ENCODE measurements at regions not wholly inside any gene's neighbourhood (a gene's known extent, or its start where the extent isn't known, plus 50 kb on each side); places are given as distances from the start of the nearest gene placed in this dataset.
A peak's percentile ranks its signal among the peaks of the same experiment; 100 is the strongest.
"Not testable (repeated sequence)": the region's sequence is repeated elsewhere in the genome, so short reads cannot be mapped to it uniquely, and the experiment has no call there.

GRCh38 chr16:26623442-26623841 is 443.3 kb upstream of the C16orf82 start:
- no peak for DNase-seq
- Histone ChIP-seq H3K4me3 (ENCODE audit: control insufficient read depth in 1 of 2, extremely low read depth in 1 of 2, low read length in 1 of 2) (no peak overlapping the region), H3K27me3 (replicated peaks in 1 of 2; ENCODE audit: control insufficient read depth in 2 of 2, extremely low read depth in 1 of 2, insufficient read depth in 2 of 2, low read length in 1 of 2) (peaks cover 0 to 5% of the 10 kb centered on the region in 2 experiments), H3K4me1 (ENCODE audit: control insufficient read depth in 1 of 2, extremely low read depth in 1 of 2, insufficient read depth in 2 of 2, low read length in 2 of 2) (no peaks in the 10 kb centered on the region), H3K27ac (ENCODE audit: low read length) (no peak overlapping the region), H3K36me3 (ENCODE audit: control insufficient read depth in 2 of 2, extremely low read depth in 1 of 2, insufficient read depth in 1 of 2, low read length in 1 of 2) (no peaks in the 10 kb centered on the region), H3K9me3 (no peaks in the 10 kb centered on the region)
- Mint-ChIP-seq H3K36me3 (no peaks in the 10 kb centered on the region), H3K27me3 (peaks cover 8 to 13% of the 10 kb centered on the region in 2 donors), H3K4me3 (no peak overlapping the region), H3K9me3 (peaks cover 10 to 21% (median 18%) of the 10 kb centered on the region in 3 donors), H3K4me1 (no peaks in the 10 kb centered on the region), H3K27ac (no peak overlapping the region)
- ATAC-seq (replicated peaks in 1 of 4): no peak
- no CpG with 5 or more reads among the region's 2 CpGs for WGBS (ENCODE audit: insufficient coverage)
- CTCF ChIA-PET: no interaction called here
- POLR2A ChIA-PET: no interaction called here

- peaks cover 25 to 42% (median 28%) of the 10 kb centered on the region in 3 donors for H3K9me3 Mint-ChIP-seq
- H3K4me3 ChIP-seq (ENCODE audit: control insufficient read depth in 1 of 2, extremely low read depth in 1 of 2, low read length in 1 of 2): no peak overlapping the region
- CTCF ChIA-PET: no interaction called here
- H3K4me1 ChIP-seq (ENCODE audit: control insufficient read depth in 1 of 2, extremely low read depth in 1 of 2, insufficient read depth in 2 of 2, low read length in 2 of 2): no peaks in the 10 kb centered on the region
- H3K36me3 Mint-ChIP-seq: no peaks in the 10 kb centered on the region
- H3K4me1 Mint-ChIP-seq: no peaks in the 10 kb centered on the region
- H3K27ac ChIP-seq (ENCODE audit: low read length): no peak overlapping the region
- no peak overlapping the region for H3K27ac Mint-ChIP-seq
- ATAC-seq (replicated peaks in 1 of 4): no peak
- peaks cover 8 to 15% of the 10 kb centered on the region in 2 donors for H3K27me3 Mint-ChIP-seq
- DNase-seq: no peak
- WGBS (ENCODE audit: insufficient coverage): no CpG with 5 or more reads among the region's 1 CpG
- no peaks in the 10 kb centered on the region for H3K36me3 ChIP-seq (ENCODE audit: control insufficient read depth in 2 of 2, extremely low read depth in 1 of 2, insufficient read depth in 1 of 2, low read length in 1 of 2)
- peaks cover 0 to 5% of the 10 kb centered on the region in 2 experiments for H3K27me3 ChIP-seq (replicated peaks in 1 of 2; ENCODE audit: control insufficient read depth in 2 of 2, extremely low read depth in 1 of 2, insufficient read depth in 2 of 2, low read length in 1 of 2)
- H3K9me3 ChIP-seq: no peaks in the 10 kb centered on the region
- POLR2A ChIA-PET: no interaction called here
- H3K4me3 Mint-ChIP-seq: no peak overlapping the region
These were observed 438.8 kb upstream of the C16orf82 start for GRCh38 chr16:26627958-26628357.

GRCh38 chr16:26631365-26631764 is 435.4 kb upstream of the C16orf82 start:
- H3K27me3 ChIP-seq (replicated peaks in 1 of 2; ENCODE audit: control insufficient read depth in 2 of 2, extremely low read depth in 1 of 2, insufficient read depth in 2 of 2, low read length in 1 of 2); H3K27ac ChIP-seq (ENCODE audit: low read length); H3K4me1 Mint-ChIP-seq; H3K36me3 ChIP-seq (ENCODE audit: control insufficient read depth in 2 of 2, extremely low read depth in 1 of 2, insufficient read depth in 1 of 2, low read length in 1 of 2); POLR2A ChIA-PET; H3K4me3 Mint-ChIP-seq; DNase-seq; ATAC-seq (replicated peaks in 1 of 4); H3K4me3 ChIP-seq (ENCODE audit: control insufficient read depth in 1 of 2, extremely low read depth in 1 of 2, low read length in 1 of 2); H3K4me1 ChIP-seq (ENCODE audit: control insufficient read depth in 1 of 2, extremely low read depth in 1 of 2, insufficient read depth in 2 of 2, low read length in 2 of 2); H3K36me3 Mint-ChIP-seq; H3K9me3 ChIP-seq; H3K27me3 Mint-ChIP-seq; H3K27ac Mint-ChIP-seq; CTCF ChIA-PET: not testable (repeated sequence)
- H3K9me3 Mint-ChIP-seq: peaks cover 24 to 46% (median 27%) of the 10 kb centered on the region in 3 donors

GRCh38 chr16:26642047-26642664 is 424.6 kb upstream of the C16orf82 start:
- peaks cover 0 to 6% of the 10 kb centered on the region in 2 experiments for H3K27me3 ChIP-seq (replicated peaks in 1 of 2; ENCODE audit: control insufficient read depth in 2 of 2, extremely low read depth in 1 of 2, insufficient read depth in 2 of 2, low read length in 1 of 2)
- H3K36me3 ChIP-seq (ENCODE audit: control insufficient read depth in 2 of 2, extremely low read depth in 1 of 2, insufficient read depth in 1 of 2, low read length in 1 of 2): no peaks in the 10 kb centered on the region
- H3K4me1 ChIP-seq (ENCODE audit: control insufficient read depth in 1 of 2, extremely low read depth in 1 of 2, insufficient read depth in 2 of 2, low read length in 2 of 2): no peaks in the 10 kb centered on the region
- DNase-seq: no peak
- Mint-ChIP-seq H3K9me3 (no peaks in the 10 kb centered on the region), H3K27me3 (peaks cover 0 to 5% of the 10 kb centered on the region in 2 donors), H3K4me3 (no peak overlapping the region), H3K36me3 (no peaks in the 10 kb centered on the region), H3K27ac (no peak overlapping the region), H3K4me1 (peaks cover 0 to 7% (median 5%) of the 10 kb centered on the region in 3 donors)
- H3K9me3 ChIP-seq: no peaks in the 10 kb centered on the region
- POLR2A ChIA-PET: no interaction called here
- 83% methylated on average over 1 of the region's 5 CpGs for WGBS (ENCODE audit: insufficient coverage)
- CTCF ChIA-PET: no interaction called here
- H3K27ac ChIP-seq (ENCODE audit: low read length): no peak overlapping the region
- no peak for ATAC-seq (replicated peaks in 1 of 4)
- H3K4me3 ChIP-seq (ENCODE audit: control insufficient read depth in 1 of 2, extremely low read depth in 1 of 2, low read length in 1 of 2): no peak overlapping the region

GRCh38 chr16:26643519-26643918 is 423.2 kb upstream of the C16orf82 start:
- Histone ChIP-seq H3K27ac (ENCODE audit: low read length) (no peak overlapping the region), H3K4me3 (ENCODE audit: control insufficient read depth in 1 of 2, extremely low read depth in 1 of 2, low read length in 1 of 2) (no peak overlapping the region), H3K4me1 (ENCODE audit: control insufficient read depth in 1 of 2, extremely low read depth in 1 of 2, insufficient read depth in 2 of 2, low read length in 2 of 2) (no peaks in the 10 kb centered on the region), H3K36me3 (ENCODE audit: control insufficient read depth in 2 of 2, extremely low read depth in 1 of 2, insufficient read depth in 1 of 2, low read length in 1 of 2) (no peaks in the 10 kb centered on the region), H3K9me3 (no peaks in the 10 kb centered on the region), H3K27me3 (replicated peaks in 1 of 2; ENCODE audit: control insufficient read depth in 2 of 2, extremely low read depth in 1 of 2, insufficient read depth in 2 of 2, low read length in 1 of 2) (peaks cover 0 to 6% of the 10 kb centered on the region in 2 experiments)
- Mint-ChIP-seq H3K4me3 (no peak overlapping the region), H3K4me1 (peaks cover 0 to 7% (median 5%) of the 10 kb centered on the region in 3 donors), H3K27me3 (peaks cover 5 to 8% of the 10 kb centered on the region in 2 donors), H3K27ac (no peak overlapping the region), H3K36me3 (no peaks in the 10 kb centered on the region), H3K9me3 (no peaks in the 10 kb centered on the region)
- 44% methylated on average over 1 of the region's 3 CpGs for WGBS (ENCODE audit: insufficient coverage)
- DNase-seq: no peak
- CTCF ChIA-PET: no interaction called here
- ATAC-seq (replicated peaks in 1 of 4): no peak
- POLR2A ChIA-PET: no interaction called here

- H3K9me3 ChIP-seq: no peaks in the 10 kb centered on the region
- H3K27ac ChIP-seq (ENCODE audit: low read length): no peak overlapping the region
- POLR2A ChIA-PET: no interaction called here
- H3K36me3 Mint-ChIP-seq: no peaks in the 10 kb centered on the region
- ATAC-seq (replicated peaks in 1 of 4) (no peak), DNase-seq (peak in 4 of 35 experiments; percentile 1 to 8 (median 2))
- H3K27ac Mint-ChIP-seq: no peak overlapping the region
- CTCF ChIA-PET: interaction anchor here in 1 of 2 donors (0.6 to 1.1 kb wide), 2 partner anchors 15 to 1368 kb away, joined by 3 read pairs; no protein-coding TSS in a partner anchor
- peaks cover 0 to 7% (median 5%) of the 10 kb centered on the region in 3 donors for H3K4me1 Mint-ChIP-seq
- H3K27me3 ChIP-seq (replicated peaks in 1 of 2; ENCODE audit: control insufficient read depth in 2 of 2, extremely low read depth in 1 of 2, insufficient read depth in 2 of 2, low read length in 1 of 2): peaks cover 0 to 6% of the 10 kb centered on the region in 2 experiments
- no peak overlapping the region for H3K4me3 ChIP-seq (ENCODE audit: control insufficient read depth in 1 of 2, extremely low read depth in 1 of 2, low read length in 1 of 2)
- peaks cover 6 to 8% of the 10 kb centered on the region in 2 donors for H3K27me3 Mint-ChIP-seq
- no peaks in the 10 kb centered on the region for H3K36me3 ChIP-seq (ENCODE audit: control insufficient read depth in 2 of 2, extremely low read depth in 1 of 2, insufficient read depth in 1 of 2, low read length in 1 of 2)
- no peaks in the 10 kb centered on the region for H3K9me3 Mint-ChIP-seq
- H3K4me1 ChIP-seq (ENCODE audit: control insufficient read depth in 1 of 2, extremely low read depth in 1 of 2, insufficient read depth in 2 of 2, low read length in 2 of 2): no peaks in the 10 kb centered on the region
- no peak overlapping the region for H3K4me3 Mint-ChIP-seq
- WGBS (ENCODE audit: insufficient coverage): 69% methylated on average over 11 of the region's 11 CpGs
These were observed 421.7 kb upstream of the C16orf82 start for GRCh38 chr16:26644912-26645543.
